ENCODE measurements at regions not wholly inside any gene's neighbourhood (a gene's known extent, or its start where the extent isn't known, plus 50 kb on each side); places are given as distances from the start of the nearest gene placed in this dataset.

GRCh38 chr18:41769265-41769664, 185.8 kb upstream of the PIK3C3 start:
- no peak overlapping the region for H3K4me3 ChIP-seq (ENCODE audit: low read depth, low read length, poor library complexity, severe bottlenecking)
- intact Hi-C loops (cut with micrococcal nuclease; ENCODE audit: unreplicated experiment) = no loop called here
- no peaks in the 10 kb centered on the region for H3K36me3 ChIP-seq (ENCODE audit: insufficient read depth, low read length)
- no peak for TF ChIP-seq CTCF (conservative IDR thresholded peaks at IDR 0.05; ENCODE audit: low read length)
- no peak for TF ChIP-seq EZH2phosphoT487 (IDR thresholded peaks at IDR 0.05; ENCODE audit: borderline replicate concordance, low read depth, low read length)
- H3K4me2 ChIP-seq (ENCODE audit: low read length) = no peak overlapping the region
- ChIA-PET POLR2A (no interaction called here), CTCF (ENCODE audit: unreplicated experiment) (no interaction called here)
- H3K4me1 ChIP-seq (ENCODE audit: insufficient read depth, low read length, poor library complexity, severe bottlenecking) = no peaks in the 10 kb centered on the region
- DNase-seq (ENCODE audit: low spot score) = no peak
- BruUV-seq (replicated peaks) = no TSS peak
- no peaks in the 10 kb centered on the region for H3K9me3 ChIP-seq (ENCODE audit: low read length)
- H4K20me1 ChIP-seq (ENCODE audit: insufficient read depth, low read length) = no peaks in the 10 kb centered on the region
- H3K27ac ChIP-seq (ENCODE audit: low read depth, low read length, poor library complexity, severe bottlenecking) = no peak overlapping the region
- no peaks in the 10 kb centered on the region for H3K79me2 ChIP-seq (ENCODE audit: insufficient read depth, low read depth, low read length)
- no peaks in the 10 kb centered on the region for H3K9me2 ChIP-seq (ENCODE audit: insufficient read depth, low read length)
- no peak overlapping the region for H2AFZ ChIP-seq (ENCODE audit: low read length)

- H2AFZ ChIP-seq (ENCODE audit: low read length) = no peak overlapping the region
- H3K4me1 ChIP-seq (ENCODE audit: insufficient read depth, low read length, poor library complexity, severe bottlenecking) = no peaks in the 10 kb centered on the region
- CTCF ChIA-PET (ENCODE audit: unreplicated experiment) = no interaction called here
- no peaks in the 10 kb centered on the region for H3K9me2 ChIP-seq (ENCODE audit: insufficient read depth, low read length)
- intact Hi-C loops (cut with micrococcal nuclease; ENCODE audit: unreplicated experiment) = no loop called here
- H3K79me2 ChIP-seq (ENCODE audit: insufficient read depth, low read depth, low read length) = no peaks in the 10 kb centered on the region
- H3K4me3 ChIP-seq (ENCODE audit: low read depth, low read length, poor library complexity, severe bottlenecking) = no peak overlapping the region
- no peak for DNase-seq (ENCODE audit: low spot score)
- no TSS peak for BruUV-seq (replicated peaks)
- H3K4me2 ChIP-seq (ENCODE audit: low read length) = no peak overlapping the region
- H3K9me3 ChIP-seq (ENCODE audit: low read length) = no peaks in the 10 kb centered on the region
- POLR2A ChIA-PET = no interaction called here
- TF ChIP-seq EZH2phosphoT487 (IDR thresholded peaks at IDR 0.05; ENCODE audit: borderline replicate concordance, low read depth, low read length) = no peak
- no peak for TF ChIP-seq CTCF (conservative IDR thresholded peaks at IDR 0.05; ENCODE audit: low read length)
- no peaks in the 10 kb centered on the region for H3K36me3 ChIP-seq (ENCODE audit: insufficient read depth, low read length)
- H4K20me1 ChIP-seq (ENCODE audit: insufficient read depth, low read length) = no peaks in the 10 kb centered on the region
- no peak overlapping the region for H3K27ac ChIP-seq (ENCODE audit: low read depth, low read length, poor library complexity, severe bottlenecking)
Observed at GRCh38 chr18:41768467-41768866, 186.6 kb upstream of the PIK3C3 start.

- Histone ChIP-seq H3K36me3 (ENCODE audit: insufficient read depth, low read length) (no peaks in the 10 kb centered on the region), H3K4me3 (ENCODE audit: low read depth, low read length, poor library complexity, severe bottlenecking) (no peak overlapping the region), H2AFZ (ENCODE audit: low read length) (no peak overlapping the region), H3K9me3 (ENCODE audit: low read length) (no peaks in the 10 kb centered on the region), H3K9me2 (ENCODE audit: insufficient read depth, low read length) (no peaks in the 10 kb centered on the region), H3K4me1 (ENCODE audit: insufficient read depth, low read length, poor library complexity, severe bottlenecking) (no peaks in the 10 kb centered on the region), H3K27ac (ENCODE audit: low read depth, low read length, poor library complexity, severe bottlenecking) (no peak overlapping the region), H3K79me2 (ENCODE audit: insufficient read depth, low read depth, low read length) (no peaks in the 10 kb centered on the region), H3K4me2 (ENCODE audit: low read length) (no peak overlapping the region), H4K20me1 (ENCODE audit: insufficient read depth, low read length) (no peaks in the 10 kb centered on the region)
- no TSS peak for BruUV-seq (replicated peaks)
- no peak for TF ChIP-seq CTCF (conservative IDR thresholded peaks at IDR 0.05; ENCODE audit: low read length)
- TF ChIP-seq EZH2phosphoT487 (IDR thresholded peaks at IDR 0.05; ENCODE audit: borderline replicate concordance, low read depth, low read length) = no peak
- POLR2A ChIA-PET = no interaction called here
- CTCF ChIA-PET (ENCODE audit: unreplicated experiment) = no interaction called here
- DNase-seq (ENCODE audit: low spot score) = no peak
- intact Hi-C loops (cut with micrococcal nuclease; ENCODE audit: unreplicated experiment) = no loop called here
Observed at GRCh38 chr18:41767960-41768359, 187.1 kb upstream of the PIK3C3 start.
